Kidney epithelial cell (primary cell): ENCODE measurements at regions not wholly inside any gene's neighbourhood (a gene's known extent, or its start where the extent isn't known, plus 50 kb on each side); places are given as distances from the start of the nearest gene placed in this dataset.

Experiments used
- DNase-seq: peaks from one replicate; pipeline ENCODE4 v3.0.0-alpha.2; 2010; ENCODE audit warnings: low read depth
- H3K27me3 ChIP-seq: 2 replicates; pipeline ENCODE4 v1.6.0; 2011; ENCODE audit warnings: low read length; ENCODE audit not compliant: control insufficient read depth, insufficient read depth
- H3K36me3 ChIP-seq: 2 replicates; pipeline ENCODE4 v1.5.1; 2011; ENCODE audit warnings: low read length; ENCODE audit not compliant: control insufficient read depth, insufficient read depth
- H3K4me3 ChIP-seq: 2 replicates; pipeline ENCODE4 v1.5.1; 2011; ENCODE audit warnings: low read depth, mild to moderate bottlenecking, control low read depth, low read length
- TF ChIP-seq, protein P1 (sequence below): IDR thresholded peaks from 2 replicates; pipeline ENCODE4 v1.5.1; 2011; ENCODE audit warnings: mild to moderate bottlenecking, moderate library complexity, low read length, control low read depth, inconsistent platforms; ENCODE audit not compliant: insufficient read depth, poor library complexity, severe bottlenecking

DNA sequence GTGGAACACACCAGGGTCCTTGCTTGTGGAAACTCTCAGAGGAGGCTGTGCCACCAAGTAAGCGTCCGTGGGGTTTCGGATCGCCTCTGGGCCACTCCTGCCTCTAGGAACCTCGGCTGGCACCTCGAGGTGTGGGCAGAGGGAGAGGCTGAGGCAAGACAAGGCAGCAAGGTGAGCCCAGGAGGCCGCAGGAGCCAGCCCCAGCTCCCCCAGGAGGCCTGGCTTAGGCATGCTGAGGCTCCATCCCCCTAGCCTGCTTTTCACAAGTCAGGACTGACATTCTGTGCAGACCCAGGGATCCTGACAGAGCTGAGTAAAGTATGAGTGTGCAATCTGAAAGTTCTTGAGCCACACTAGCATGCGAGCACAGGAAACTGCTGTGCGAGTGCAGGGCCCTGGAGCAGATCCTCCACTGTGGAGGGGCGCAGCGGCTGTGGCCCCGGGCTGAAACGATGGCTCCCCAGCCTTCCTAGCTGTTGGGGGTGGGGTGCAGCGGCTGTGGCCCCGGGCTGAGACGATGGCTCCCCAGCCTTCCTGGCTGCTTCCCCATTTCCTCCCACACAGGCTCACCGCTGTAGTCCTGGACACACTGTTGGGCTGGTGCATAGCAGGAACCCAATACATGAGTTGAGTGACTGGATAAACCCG is 75.2 kb upstream of the CD93 start:
- TF ChIP-seq, protein P1, sequence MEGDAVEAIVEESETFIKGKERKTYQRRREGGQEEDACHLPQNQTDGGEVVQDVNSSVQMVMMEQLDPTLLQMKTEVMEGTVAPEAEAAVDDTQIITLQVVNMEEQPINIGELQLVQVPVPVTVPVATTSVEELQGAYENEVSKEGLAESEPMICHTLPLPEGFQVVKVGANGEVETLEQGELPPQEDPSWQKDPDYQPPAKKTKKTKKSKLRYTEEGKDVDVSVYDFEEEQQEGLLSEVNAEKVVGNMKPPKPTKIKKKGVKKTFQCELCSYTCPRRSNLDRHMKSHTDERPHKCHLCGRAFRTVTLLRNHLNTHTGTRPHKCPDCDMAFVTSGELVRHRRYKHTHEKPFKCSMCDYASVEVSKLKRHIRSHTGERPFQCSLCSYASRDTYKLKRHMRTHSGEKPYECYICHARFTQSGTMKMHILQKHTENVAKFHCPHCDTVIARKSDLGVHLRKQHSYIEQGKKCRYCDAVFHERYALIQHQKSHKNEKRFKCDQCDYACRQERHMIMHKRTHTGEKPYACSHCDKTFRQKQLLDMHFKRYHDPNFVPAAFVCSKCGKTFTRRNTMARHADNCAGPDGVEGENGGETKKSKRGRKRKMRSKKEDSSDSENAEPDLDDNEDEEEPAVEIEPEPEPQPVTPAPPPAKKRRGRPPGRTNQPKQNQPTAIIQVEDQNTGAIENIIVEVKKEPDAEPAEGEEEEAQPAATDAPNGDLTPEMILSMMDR = no peak
- Histone ChIP-seq H3K27me3 (no peaks in the 10 kb centered on the region), H3K36me3 (no peaks in the 10 kb centered on the region), H3K4me3 (no peak overlapping the region)
- no peak for DNase-seq

DNA sequence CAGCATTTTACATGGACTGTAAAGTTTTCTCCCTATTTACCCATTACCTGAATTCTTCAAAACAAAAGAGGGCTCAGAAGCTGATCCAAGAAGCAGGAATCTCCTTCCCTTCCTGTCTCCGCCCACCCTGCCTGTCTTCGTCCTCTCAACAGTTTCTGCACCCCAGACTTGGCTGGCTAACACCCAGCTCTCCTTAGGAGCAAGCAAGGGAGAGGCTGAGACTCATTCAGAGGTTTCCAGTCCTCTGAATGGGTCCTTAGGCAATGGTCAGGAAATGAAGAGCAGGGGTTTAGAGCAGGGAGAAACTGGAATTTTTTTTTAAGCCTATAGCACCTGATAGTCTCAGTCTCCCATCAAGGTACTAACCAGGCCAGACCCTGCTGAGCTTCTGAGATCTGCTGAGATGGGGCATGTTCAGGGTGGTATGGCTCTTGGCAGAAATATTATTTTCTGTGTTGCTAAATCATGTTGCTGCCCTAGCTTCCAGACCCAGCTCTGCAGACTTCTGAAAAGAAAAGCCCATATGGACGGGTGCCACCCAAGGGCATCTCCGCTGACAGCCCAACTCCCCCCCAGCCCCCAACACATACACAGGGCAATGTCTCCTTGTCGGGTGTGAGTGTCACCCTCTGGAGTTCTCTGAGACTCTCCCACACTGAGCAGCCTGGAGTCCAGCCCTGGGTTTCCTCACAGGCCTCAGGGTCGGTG is 74.6 kb upstream of the CD93 start:
- DNase-seq = no peak
- TF ChIP-seq, protein P1 = no peak
- H3K36me3 ChIP-seq = no peaks in the 10 kb centered on the region
- H3K4me3 ChIP-seq = no peak overlapping the region
- no peaks in the 10 kb centered on the region for H3K27me3 ChIP-seq

DNA sequence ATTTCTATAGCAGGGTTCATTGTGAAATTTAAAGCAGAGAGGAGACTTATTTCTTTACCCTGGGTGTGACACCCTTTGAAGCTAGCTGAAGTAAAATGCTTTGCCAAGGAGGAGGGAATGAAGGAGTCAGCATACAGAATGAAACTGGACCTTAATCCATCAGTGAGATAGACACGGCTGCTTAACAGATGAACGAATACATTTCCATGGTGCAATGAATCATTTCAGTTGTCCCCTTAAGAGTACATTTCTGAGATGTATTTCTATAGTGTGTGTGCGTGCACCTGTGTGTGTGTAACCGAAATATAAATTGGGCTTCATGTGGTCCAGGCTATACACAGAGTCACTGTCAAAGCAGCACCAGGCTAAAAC is 73.8 kb upstream of the CD93 start:
- no peaks in the 10 kb centered on the region for H3K36me3 ChIP-seq
- TF ChIP-seq, protein P1 = no peak
- no peaks in the 10 kb centered on the region for H3K27me3 ChIP-seq
- DNase-seq = no peak
- H3K4me3 ChIP-seq = no peak overlapping the region

DNA sequence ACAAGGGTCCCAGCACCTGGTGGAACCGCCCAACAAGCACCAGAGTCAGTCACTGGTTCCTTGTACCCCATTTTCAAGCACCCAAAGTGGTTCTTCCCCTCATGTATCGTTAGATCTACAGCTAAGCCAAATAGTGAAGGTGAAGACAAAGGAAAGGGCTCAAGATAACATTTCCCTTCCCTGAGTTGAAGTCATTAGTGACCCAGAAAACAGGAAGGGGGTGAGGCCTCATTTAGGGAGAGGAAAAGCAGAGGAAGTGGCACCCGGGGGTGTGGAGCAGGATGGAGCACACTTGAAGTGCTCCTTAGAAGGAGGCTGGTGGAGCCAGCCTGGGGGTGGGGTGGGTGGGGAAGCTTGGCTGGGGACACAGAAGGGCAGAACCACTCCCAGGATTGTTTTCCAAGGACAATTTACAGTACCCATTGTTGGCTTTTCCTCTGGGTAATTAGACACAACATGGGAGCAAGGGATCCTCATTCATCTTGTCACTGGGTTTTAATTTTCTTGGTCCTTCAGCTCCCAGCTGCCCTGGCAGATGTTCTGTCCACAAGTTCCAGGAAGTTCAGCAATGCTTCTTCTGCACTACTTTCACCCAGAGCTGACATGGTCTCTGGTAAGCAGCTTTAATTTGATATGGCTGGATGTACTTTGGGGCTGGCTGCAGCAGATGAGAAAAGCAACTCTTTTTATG is 73.3 kb upstream of the CD93 start:
- Histone ChIP-seq H3K36me3 (no peaks in the 10 kb centered on the region), H3K4me3 (no peak overlapping the region), H3K27me3 (no peaks in the 10 kb centered on the region)
- TF ChIP-seq, protein P1 = no peak
- no peak for DNase-seq

DNA sequence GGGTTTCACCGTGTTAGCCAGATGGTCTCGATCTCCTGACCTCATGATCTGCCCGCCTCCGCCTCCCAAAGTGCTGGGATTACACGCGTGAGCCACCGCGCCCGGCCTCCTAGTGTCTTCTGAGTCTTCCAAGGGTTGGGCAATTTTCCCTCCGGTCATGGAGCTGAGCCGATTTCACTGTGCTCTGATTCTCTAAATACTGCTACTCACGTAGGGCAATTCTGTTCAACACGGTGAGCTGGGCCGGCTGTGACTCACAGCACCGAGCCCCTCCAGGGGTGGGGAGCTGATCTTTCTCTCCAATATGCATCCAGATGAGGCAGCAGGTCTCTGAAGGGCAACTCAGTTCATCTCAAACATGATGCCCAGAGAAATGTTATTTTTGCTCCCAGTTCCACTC is 71.6 kb upstream of the CD93 start:
- no peaks in the 10 kb centered on the region for H3K27me3 ChIP-seq
- H3K4me3 ChIP-seq = no peak overlapping the region
- TF ChIP-seq, protein P1 = no peak
- DNase-seq = no peak
- H3K36me3 ChIP-seq = no peaks in the 10 kb centered on the region
